GM13977 (cell line): ENCODE measurements at regions not wholly inside any gene's neighbourhood (a gene's known extent, or its start where the extent isn't known, plus 50 kb on each side); places are given as distances from the start of the nearest gene placed in this dataset.

Experiments
- DNase-seq: peaks from one replicate; pipeline ENCODE4 v3.0.0; 2012; ENCODE audit warnings: low spot score
- CTCF ChIP-seq: IDR thresholded peaks from 2 replicates; pipeline ENCODE4 v1.5.1; 2012; ENCODE audit warnings: mild to moderate bottlenecking, control low read depth; ENCODE audit not compliant: insufficient read depth; ENCODE audit errors: extremely low read depth, missing control alignments
- in situ Hi-C: fragments of 300-500 bp; cut with MboI; formaldehyde crosslinking; loops from one replicate; pipeline ENCODE4 v1.12.0; 2022; ENCODE audit warnings: low sequenced_read_pairs, low pct_unique_long_range_greater_than_20kb, mixed read lengths, inconsistent platforms; ENCODE audit not compliant: unreplicated experiment

DNA sequence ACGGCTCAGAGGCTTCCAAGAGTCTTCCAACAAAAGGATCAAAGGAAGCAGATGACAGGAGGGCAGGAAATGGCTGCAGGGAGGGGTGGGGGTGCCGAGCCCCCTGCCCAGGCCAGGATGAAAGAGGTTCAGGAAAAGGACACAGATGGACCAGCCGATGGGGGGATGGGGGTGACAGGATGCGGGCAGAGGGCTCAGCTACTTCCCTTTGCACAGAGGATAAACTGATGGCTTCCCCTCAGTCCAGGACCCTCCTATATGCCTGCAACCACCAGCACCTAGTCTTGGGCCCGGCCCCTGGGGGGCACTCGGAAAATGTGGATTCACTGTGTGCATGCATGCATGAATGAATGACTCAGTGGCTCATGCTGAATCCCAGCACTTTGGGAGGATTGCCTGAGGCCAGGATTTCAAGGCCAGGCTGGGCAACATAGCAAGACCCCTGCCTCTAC, 148.2 kb downstream of the C9orf50 start:
- in situ Hi-C loops: no loop called here
- no peak for DNase-seq
- no peak for TF ChIP-seq CTCF

DNA sequence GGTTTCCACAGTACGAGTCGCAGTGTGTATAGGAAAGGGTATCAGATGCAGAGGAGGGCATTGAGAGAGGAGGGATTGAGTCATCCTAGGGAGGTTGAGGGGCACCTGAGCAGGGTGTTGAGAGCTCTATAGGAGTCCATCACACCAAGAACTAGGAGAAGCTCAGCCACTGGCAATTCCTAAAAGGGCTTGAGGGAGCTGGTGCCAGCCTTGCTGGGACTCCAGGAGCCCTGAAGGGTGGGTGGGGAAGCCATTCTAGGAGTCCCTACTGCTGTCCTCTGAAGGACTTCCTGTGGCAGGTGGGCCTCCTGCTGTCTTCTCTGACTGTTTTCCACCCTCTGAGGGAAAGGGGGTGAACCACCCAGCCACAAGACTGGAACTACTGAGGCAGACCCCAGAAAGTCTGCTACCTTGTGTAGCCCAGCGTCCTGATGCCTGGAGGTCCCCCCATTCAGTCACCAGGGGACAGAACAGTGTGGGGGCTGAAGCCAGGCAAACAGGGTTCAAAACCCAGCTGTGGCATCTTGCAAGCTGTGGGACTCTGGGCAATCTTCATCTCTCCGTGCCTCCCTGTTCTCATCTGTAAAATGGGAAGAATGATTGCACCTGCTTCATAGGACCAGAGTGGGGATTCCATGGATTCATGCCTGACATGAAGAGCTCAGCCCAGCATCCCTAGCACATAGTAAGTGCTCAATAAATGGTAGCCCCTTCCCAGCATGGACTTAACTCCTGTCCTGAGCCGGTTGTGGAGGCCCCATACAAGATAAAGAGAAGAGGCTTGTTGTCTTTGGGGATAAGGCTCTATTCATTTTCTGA, 149.5 kb downstream of the C9orf50 start:
- DNase-seq: no peak
- in situ Hi-C loops: no loop called here
- TF ChIP-seq CTCF: no peak

- DNase-seq: no peak
- in situ Hi-C loops: no loop called here
- TF ChIP-seq CTCF: no peak
Measured at GRCh38 chr9:129469988-129470316, 150.9 kb downstream of the C9orf50 start.

- in situ Hi-C loops: no loop called here
- no peak for DNase-seq
- TF ChIP-seq CTCF: no peak
Measured at GRCh38 chr9:129469188-129469987, 151.5 kb downstream of the C9orf50 start.

GRCh38 chr9:129467739-129468666, 152.9 kb downstream of the C9orf50 start:
- in situ Hi-C loops: no loop called here
- DNase-seq: no peak
- TF ChIP-seq CTCF: no peak

DNA sequence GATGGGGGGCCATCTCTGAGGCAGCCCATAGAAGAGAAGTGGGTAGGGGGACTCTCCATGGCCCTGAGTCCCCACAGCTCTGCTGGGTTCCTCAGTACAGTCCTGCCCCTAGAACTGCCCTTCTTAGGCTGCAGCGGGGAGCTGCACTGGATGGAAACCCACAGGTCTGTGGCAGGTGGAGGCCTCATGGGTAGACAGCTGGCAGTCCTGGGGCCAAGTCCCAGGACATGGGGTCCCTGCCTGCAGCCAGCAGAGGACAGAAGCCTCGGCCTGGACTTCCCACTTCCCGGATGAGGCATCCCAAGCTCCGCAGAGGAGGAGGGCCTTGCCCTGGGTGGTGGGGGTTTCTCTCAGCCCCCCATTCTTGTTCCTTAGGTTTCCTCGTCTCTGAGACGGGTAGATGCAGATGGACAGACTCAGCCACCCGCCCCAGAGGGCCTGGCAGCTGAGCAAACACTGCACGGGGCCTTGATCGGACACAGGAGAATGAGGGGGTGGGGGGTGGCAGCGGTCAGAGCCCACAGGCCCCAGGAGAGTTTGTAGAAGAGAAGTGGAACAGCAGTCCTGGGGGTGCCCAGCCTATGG, 153.8 kb downstream of the C9orf50 start:
- DNase-seq: no peak
- TF ChIP-seq CTCF: no peak
- in situ Hi-C loops: no loop called here
